ENCODE measurements at regions not wholly inside any gene's neighbourhood (a gene's known extent, or its start where the extent isn't known, plus 50 kb on each side); places are given as distances from the start of the nearest gene placed in this dataset.

DNA sequence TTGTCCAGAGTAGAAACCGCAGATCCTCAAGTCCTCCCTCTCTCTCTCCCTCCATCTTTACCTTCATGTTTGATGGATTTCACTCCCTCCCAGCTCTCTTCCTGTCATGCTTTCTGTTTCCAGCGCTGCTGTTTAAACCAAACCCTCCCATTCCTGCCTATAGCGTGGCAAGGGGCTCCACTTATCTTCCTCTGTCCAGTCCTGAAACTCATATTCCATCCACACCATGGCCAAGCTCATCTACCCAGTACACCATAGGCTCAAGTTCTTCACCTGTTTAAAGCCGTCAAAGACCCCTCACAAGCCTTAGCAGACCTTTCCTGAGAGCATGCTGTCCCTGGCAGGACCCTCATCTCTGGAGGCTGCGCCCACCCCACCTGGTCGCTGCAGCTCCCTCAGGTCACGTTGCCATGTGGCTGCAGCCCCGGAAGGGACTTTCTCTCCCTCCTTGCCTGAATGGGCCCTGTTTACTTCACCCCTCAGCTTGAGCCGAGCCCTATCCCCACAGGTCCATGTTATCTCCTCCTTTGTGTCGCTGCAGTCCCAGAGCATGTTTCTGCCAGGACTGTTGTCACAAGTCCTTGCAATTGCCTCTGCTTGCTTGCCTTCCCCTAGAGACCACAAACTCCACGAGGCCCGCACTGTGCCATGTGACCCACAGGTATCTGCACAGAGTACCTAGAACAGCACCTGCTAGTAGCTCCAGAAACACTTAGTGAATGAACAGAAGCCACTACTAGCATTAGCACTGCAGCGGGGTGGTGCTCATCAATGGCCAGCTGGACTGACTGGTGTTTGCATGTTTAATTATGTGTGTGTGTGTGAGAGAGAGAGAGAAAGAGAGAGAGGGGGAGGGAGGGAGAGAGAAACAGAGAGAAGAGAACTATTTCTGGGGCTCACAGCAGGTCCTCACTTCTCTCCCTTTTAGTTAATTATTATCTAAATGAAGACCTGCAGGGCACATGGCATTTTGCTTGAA is 149.4 kb upstream of the SNX19 start:
- TF ChIP-seq SPI1 (IDR thresholded peaks at IDR 0.05; ENCODE audit: borderline replicate concordance, low read depth): no peak
- TF ChIP-seq, protein P1, sequence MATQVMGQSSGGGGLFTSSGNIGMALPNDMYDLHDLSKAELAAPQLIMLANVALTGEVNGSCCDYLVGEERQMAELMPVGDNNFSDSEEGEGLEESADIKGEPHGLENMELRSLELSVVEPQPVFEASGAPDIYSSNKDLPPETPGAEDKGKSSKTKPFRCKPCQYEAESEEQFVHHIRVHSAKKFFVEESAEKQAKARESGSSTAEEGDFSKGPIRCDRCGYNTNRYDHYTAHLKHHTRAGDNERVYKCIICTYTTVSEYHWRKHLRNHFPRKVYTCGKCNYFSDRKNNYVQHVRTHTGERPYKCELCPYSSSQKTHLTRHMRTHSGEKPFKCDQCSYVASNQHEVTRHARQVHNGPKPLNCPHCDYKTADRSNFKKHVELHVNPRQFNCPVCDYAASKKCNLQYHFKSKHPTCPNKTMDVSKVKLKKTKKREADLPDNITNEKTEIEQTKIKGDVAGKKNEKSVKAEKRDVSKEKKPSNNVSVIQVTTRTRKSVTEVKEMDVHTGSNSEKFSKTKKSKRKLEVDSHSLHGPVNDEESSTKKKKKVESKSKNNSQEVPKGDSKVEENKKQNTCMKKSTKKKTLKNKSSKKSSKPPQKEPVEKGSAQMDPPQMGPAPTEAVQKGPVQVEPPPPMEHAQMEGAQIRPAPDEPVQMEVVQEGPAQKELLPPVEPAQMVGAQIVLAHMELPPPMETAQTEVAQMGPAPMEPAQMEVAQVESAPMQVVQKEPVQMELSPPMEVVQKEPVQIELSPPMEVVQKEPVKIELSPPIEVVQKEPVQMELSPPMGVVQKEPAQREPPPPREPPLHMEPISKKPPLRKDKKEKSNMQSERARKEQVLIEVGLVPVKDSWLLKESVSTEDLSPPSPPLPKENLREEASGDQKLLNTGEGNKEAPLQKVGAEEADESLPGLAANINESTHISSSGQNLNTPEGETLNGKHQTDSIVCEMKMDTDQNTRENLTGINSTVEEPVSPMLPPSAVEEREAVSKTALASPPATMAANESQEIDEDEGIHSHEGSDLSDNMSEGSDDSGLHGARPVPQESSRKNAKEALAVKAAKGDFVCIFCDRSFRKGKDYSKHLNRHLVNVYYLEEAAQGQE (IDR thresholded peaks at IDR 0.05; ENCODE audit: insufficient replicate concordance, low read depth): no peak
- DNase-seq (ENCODE audit: low read depth in 1 of 2, low spot score in 1 of 2): no peak
- Histone ChIP-seq H3K4me3 (replicated peaks; ENCODE audit: insufficient read depth, low read length) (no peak overlapping the region), H3K27me3 (ENCODE audit: insufficient read depth, poor library complexity, severe bottlenecking) (no peaks in the 10 kb centered on the region), H3K27ac (replicated peaks) (no peak overlapping the region)

DNA sequence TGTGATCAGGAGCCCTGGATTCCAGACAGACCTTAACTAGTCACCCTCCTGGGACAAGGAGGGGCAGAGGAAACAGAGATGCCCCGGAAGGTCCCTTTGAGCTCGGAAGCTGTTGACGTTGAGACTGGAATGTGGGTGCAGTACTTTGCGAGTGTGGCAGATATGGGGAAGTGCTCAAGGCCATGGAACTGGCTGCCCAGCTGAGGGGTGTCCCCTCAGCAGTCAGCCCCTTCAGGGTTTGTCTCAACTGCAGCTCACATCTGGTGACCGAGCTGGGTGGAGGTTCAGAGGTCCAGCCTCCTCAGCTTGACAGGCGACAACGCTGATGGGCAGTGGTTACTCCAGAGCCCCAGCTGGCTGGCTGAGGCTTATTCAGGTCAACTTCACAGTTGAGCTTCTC is 150.3 kb upstream of the SNX19 start:
- Histone ChIP-seq H3K4me3 (replicated peaks; ENCODE audit: insufficient read depth, low read length) (no peak overlapping the region), H3K27ac (replicated peaks) (no peak overlapping the region), H3K27me3 (ENCODE audit: insufficient read depth, poor library complexity, severe bottlenecking) (no peaks in the 10 kb centered on the region)
- TF ChIP-seq POLR2AphosphoS5 (IDR thresholded peaks at IDR 0.05; ENCODE audit: low read depth) (no peak), GABPA (IDR thresholded peaks at IDR 0.05; ENCODE audit: low read depth) (no peak), SPI1 (IDR thresholded peaks at IDR 0.05; ENCODE audit: borderline replicate concordance, low read depth) (no peak)
- TF ChIP-seq, protein P1 (IDR thresholded peaks at IDR 0.05; ENCODE audit: insufficient replicate concordance, low read depth): no peak
- TF ChIP-seq, protein P2, sequence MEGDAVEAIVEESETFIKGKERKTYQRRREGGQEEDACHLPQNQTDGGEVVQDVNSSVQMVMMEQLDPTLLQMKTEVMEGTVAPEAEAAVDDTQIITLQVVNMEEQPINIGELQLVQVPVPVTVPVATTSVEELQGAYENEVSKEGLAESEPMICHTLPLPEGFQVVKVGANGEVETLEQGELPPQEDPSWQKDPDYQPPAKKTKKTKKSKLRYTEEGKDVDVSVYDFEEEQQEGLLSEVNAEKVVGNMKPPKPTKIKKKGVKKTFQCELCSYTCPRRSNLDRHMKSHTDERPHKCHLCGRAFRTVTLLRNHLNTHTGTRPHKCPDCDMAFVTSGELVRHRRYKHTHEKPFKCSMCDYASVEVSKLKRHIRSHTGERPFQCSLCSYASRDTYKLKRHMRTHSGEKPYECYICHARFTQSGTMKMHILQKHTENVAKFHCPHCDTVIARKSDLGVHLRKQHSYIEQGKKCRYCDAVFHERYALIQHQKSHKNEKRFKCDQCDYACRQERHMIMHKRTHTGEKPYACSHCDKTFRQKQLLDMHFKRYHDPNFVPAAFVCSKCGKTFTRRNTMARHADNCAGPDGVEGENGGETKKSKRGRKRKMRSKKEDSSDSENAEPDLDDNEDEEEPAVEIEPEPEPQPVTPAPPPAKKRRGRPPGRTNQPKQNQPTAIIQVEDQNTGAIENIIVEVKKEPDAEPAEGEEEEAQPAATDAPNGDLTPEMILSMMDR (IDR thresholded peaks at IDR 0.05; ENCODE audit: insufficient read depth, low read length): no peak
- no peak for DNase-seq (ENCODE audit: low read depth in 1 of 2, low spot score in 1 of 2)

DNA sequence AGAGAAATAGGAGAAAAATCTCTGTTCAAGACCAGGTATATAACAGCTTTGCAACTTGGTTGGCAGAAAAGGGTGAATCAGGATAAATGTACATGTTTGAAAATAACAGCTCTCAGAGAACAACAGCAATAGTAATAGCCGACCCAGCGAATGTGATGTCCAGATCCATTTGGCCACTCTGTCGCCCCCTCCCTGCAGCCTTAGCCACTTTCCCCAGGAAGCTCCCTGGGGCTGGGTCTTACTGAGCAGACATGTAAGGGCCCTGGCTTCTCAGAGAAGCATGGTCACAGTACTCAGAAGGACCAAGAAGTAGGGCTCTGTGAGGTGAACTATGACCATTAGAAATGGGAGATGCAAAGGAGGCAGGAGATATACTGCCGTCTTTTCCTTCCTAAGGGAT is 154.1 kb upstream of the SNX19 start:
- Histone ChIP-seq H3K27me3 (ENCODE audit: insufficient read depth, poor library complexity, severe bottlenecking) (no peaks in the 10 kb centered on the region), H3K27ac (replicated peaks) (no peak overlapping the region), H3K4me3 (replicated peaks; ENCODE audit: insufficient read depth, low read length) (no peak overlapping the region)
- DNase-seq (ENCODE audit: low read depth in 1 of 2, low spot score in 1 of 2): no peak
- TF ChIP-seq, protein P1 (IDR thresholded peaks at IDR 0.05; ENCODE audit: insufficient replicate concordance, low read depth): no peak
- TF ChIP-seq POLR2AphosphoS5 (IDR thresholded peaks at IDR 0.05; ENCODE audit: low read depth): no peak

DNA sequence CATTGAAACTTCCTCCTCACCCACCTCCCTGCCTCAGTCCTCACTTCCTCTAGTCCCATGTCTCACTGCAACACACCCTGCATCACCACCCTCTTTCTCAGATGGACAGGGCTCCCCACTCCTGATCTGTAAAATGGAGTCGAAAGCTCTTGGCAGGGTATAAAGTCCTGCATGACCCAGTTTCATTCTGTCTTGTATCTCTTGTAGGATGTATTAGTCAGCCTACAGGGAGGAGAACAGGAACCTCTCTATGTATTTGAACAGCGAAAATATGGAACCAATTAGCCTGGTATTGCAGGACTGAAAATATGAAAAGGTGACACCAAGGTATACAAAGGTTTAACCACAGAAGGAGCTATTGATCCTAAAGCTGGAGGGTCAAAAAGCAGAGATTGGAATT is 156.9 kb upstream of the SNX19 start:
- Histone ChIP-seq H3K4me3 (replicated peaks; ENCODE audit: insufficient read depth, low read length) (no peak overlapping the region), H3K27me3 (ENCODE audit: insufficient read depth, poor library complexity, severe bottlenecking) (no peaks in the 10 kb centered on the region), H3K27ac (replicated peaks) (no peak overlapping the region)
- no peak for DNase-seq (ENCODE audit: low read depth in 1 of 2, low spot score in 1 of 2)
- TF ChIP-seq SPI1 (IDR thresholded peaks at IDR 0.05; ENCODE audit: borderline replicate concordance, low read depth): no peak
- TF ChIP-seq, protein P1 (IDR thresholded peaks at IDR 0.05; ENCODE audit: insufficient replicate concordance, low read depth): no peak
- no peak for TF ChIP-seq GABPA (IDR thresholded peaks at IDR 0.05; ENCODE audit: low read depth)
- no peak for TF ChIP-seq POLR2AphosphoS5 (IDR thresholded peaks at IDR 0.05; ENCODE audit: low read depth)
- TF ChIP-seq, protein P2 (IDR thresholded peaks at IDR 0.05; ENCODE audit: insufficient read depth, low read length): no peak

Data from HL-60 (cell line).